Retinal pigment epithelial cell (primary cell): ENCODE measurements at regions not wholly inside any gene's neighbourhood (a gene's known extent, or its start where the extent isn't known, plus 50 kb on each side); places are given as distances from the start of the nearest gene placed in this dataset.

Experiments used
- DNase-seq: peaks from one replicate; pipeline ENCODE4 v3.0.0-alpha.2; 2010; ENCODE audit warnings: low read depth
- H3K4me3 ChIP-seq: 2 replicates; pipeline ENCODE4 v1.5.1; 2011; ENCODE audit warnings: mild to moderate bottlenecking, low read length, control low read depth, moderate library complexity
- CTCF ChIP-seq: conservative IDR thresholded peaks from 2 replicates; pipeline ENCODE4 v1.5.1; 2011; ENCODE audit warnings: low read depth, low read length, control low read depth, inconsistent platforms

- H3K4me3 ChIP-seq, result no peak overlapping the region
- no peak for TF ChIP-seq CTCF
- DNase-seq, result no peak
Observed at GRCh38 chr2:152875701-152876695, 157.6 kb downstream of the ARL6IP6 start.

GRCh38 chr2:152874955-152875354 lies 156.5 kb downstream of the ARL6IP6 start:
- no peak for TF ChIP-seq CTCF
- no peak for DNase-seq
- no peak overlapping the region for H3K4me3 ChIP-seq

GRCh38 chr2:152870239-152870638 lies 151.8 kb downstream of the ARL6IP6 start:
- no peak for TF ChIP-seq CTCF
- DNase-seq, result no peak
- no peak overlapping the region for H3K4me3 ChIP-seq

- TF ChIP-seq CTCF, result no peak
- no peak overlapping the region for H3K4me3 ChIP-seq
- DNase-seq, result no peak
Observed at GRCh38 chr2:152867397-152867796, 149.0 kb downstream of the ARL6IP6 start.

- H3K4me3 ChIP-seq, result no peak overlapping the region
- DNase-seq, result no peak
- no peak for TF ChIP-seq CTCF
Observed at GRCh38 chr2:152864601-152865149, 146.3 kb downstream of the ARL6IP6 start.

- no peak for TF ChIP-seq CTCF
- DNase-seq, result no peak
Observed at GRCh38 chr2:152863826-152864225, 145.4 kb downstream of the ARL6IP6 start.

GRCh38 chr2:152861349-152861942 lies 143.0 kb downstream of the ARL6IP6 start:
- peak; percentile 81 for TF ChIP-seq CTCF
- no peak overlapping the region for H3K4me3 ChIP-seq
- no peak for DNase-seq

More at GRCh38 chr2:152863826-152864225, 145.4 kb downstream of the ARL6IP6 start:
- H3K4me3 ChIP-seq, result no peak overlapping the region
